Frontal cortex (tissue), 3 donors: ENCODE measurements at regions not wholly inside any gene's neighbourhood (a gene's known extent, or its start where the extent isn't known, plus 50 kb on each side); places are given as distances from the start of the nearest gene placed in this dataset.

ENCODE experiments used
- DNase-seq, 2 donors: peaks; one replicate each; pipeline ENCODE4 v3.0.0; 2012; ENCODE audit warnings: low spot score in 2 of 2
- FAIRE-seq: peaks from 2 replicates; lab custom pipeline; 2012; peaks lifted over from hg19 to GRCh38; lab: Jason Lieb, UNC
- donor health status: control.
- donor health status: control.
- donor health status: control.

GRCh38 chr18:39753178-39753577 is 2187.6 kb upstream of the CELF4 start:
- no peak for FAIRE-seq
- no peak for DNase-seq

- DNase-seq (no peak), FAIRE-seq (no peak)
Observed at GRCh38 chr18:39752351-39752750, 2186.8 kb upstream of the CELF4 start.

DNA sequence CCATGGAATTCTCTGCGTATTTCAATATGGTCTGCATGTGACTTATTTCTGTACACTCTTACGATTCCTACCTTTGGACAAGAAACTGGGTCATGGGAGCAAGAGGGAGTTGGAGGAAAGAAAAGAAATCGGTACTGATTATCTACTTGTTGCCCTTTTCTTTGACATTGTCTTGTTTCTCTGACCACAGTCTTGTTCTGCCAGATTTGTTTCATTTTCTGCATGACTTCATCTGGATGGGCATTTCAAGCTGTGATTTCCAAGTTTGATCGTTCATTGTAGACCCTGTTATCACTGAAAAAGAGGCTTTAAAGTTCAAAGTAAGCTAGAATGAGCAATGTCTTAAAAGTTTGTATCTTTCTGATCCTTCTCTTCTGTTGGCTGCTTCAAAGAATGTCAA is 2186.3 kb upstream of the CELF4 start:
- DNase-seq (no peak), FAIRE-seq (no peak)

DNA sequence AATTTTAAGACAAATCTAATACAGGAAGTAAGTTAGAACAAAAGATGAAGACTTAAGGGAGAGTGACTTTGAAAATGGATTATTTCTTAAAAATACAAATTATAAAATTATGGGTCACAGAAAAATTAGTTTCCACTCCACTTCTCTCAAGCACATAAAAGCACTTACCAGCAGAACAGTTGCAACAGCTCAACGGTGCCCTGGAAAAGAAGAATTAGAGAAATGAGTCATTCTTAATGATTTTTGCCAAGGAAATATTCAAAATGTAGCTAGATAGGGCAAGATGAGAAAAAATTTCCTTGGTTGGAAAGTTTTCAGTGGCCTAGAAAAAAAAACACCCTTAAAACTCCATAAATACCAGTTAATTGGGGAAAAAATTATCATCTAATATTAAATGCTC is 2185.6 kb upstream of the CELF4 start:
- no peak for DNase-seq
- no peak for FAIRE-seq

DNA sequence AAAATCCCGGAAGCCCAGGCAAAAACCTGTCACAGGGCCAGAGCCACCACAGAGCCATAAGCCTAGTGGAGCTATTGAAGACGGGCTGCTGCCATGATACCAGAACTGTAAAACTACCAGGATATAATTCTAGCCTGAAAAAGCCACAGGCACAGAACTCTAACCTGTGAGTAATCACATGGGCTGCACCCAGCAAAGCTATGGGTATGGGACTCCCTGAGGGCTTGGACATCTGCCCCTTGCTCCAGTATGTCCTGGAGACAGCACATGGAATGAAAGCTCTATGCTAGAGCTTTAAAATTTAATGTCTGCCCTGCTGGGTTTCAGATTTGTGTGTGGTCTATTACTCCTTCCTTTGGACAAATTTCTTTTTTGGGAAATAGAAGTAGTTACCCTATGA is 2183.6 kb upstream of the CELF4 start:
- FAIRE-seq: no peak
- DNase-seq: no peak

DNA sequence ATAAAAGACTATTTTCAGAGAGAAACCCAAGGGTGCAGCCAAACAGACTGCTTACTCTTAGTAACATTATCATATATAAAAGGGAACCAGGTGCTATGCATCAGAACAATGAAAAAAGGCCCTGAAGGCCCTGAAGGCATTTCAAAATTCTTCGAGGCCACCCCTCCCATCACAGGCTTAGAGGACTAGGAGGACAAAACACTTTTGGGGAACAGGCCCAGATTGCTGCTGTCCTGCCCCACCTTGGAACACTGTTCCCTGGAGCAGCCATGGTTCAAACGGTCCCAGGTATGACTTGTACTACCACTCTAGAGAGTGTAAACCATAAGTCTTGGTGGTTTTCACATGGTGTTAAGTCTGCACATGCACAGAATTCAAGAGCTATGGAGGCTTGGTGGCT is 2183.1 kb upstream of the CELF4 start:
- FAIRE-seq: no peak
- DNase-seq: no peak

DNA sequence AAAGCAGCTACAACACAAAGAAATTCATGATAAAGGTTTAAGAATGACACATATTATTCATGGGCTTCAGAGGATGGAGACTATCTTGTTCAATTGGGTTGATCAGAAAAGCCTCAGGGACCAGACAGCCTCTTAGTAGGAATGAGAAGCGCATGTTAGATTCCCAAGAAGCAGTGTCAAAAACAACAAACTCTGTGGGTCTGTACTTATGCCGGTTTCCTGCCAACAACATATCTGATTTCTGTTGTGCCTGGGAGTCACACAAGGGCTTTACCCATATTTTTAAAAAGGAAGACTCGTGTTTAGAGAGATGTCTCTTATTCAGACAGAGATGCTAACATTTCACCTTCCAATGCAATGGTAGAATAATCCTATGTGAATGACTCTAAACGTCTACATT is 2180.6 kb upstream of the CELF4 start:
- DNase-seq (no peak), FAIRE-seq (no peak)

GRCh38 chr18:39743463-39743862 is 2177.9 kb upstream of the CELF4 start:
- DNase-seq: no peak
- peak; percentile 76 for FAIRE-seq

DNA sequence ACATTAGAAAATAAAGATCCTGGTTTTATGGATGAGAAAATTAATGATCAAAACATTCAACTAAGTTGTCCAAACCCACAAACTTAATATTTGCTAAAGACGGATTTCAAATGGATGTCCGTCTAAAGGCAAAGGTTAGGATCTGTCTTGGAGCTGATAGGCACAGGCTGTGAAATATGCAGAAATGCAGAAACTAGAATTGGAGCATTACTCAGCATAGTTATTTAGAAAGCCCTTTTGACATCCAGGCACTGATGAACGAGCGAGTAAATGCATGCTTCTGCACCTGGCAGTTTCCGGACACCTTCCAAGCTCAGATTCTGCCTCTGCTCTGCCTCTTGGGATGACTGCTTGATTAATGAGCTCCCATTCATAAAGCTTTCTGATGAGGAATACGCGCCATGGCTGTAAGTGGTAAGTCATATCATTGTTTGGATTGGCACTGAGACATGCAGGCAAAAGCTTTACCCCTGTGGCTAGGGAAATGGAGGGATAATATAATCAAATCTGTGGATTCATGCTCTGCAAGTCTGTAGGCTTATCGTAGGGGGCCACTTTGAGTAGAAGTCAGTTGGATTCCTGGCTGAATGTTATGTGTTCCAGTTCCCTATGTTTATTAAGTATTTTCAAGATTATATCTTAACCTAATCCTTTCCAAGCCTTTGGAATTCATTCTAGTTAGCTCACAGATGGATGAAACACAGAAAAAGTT is 2176.3 kb upstream of the CELF4 start:
- no peak for DNase-seq
- no peak for FAIRE-seq

GRCh38 chr18:39737869-39738268 is 2172.3 kb upstream of the CELF4 start:
- DNase-seq: no peak
- no peak for FAIRE-seq

GRCh38 chr18:39732918-39733317 is 2167.3 kb upstream of the CELF4 start:
- DNase-seq: no peak
- FAIRE-seq: no peak

- no peak for DNase-seq
Observed at GRCh38 chr18:39730606-39731005, 2165.0 kb upstream of the CELF4 start.

GRCh38 chr18:39724652-39725051 is 2159.1 kb upstream of the CELF4 start:
- FAIRE-seq (no peak), DNase-seq (no peak)

More at GRCh38 chr18:39730606-39731005, 2165.0 kb upstream of the CELF4 start:
- FAIRE-seq: no peak

GRCh38 chr18:39721712-39722111 is 2156.1 kb upstream of the CELF4 start:
- DNase-seq: no peak
- no peak for FAIRE-seq

DNA sequence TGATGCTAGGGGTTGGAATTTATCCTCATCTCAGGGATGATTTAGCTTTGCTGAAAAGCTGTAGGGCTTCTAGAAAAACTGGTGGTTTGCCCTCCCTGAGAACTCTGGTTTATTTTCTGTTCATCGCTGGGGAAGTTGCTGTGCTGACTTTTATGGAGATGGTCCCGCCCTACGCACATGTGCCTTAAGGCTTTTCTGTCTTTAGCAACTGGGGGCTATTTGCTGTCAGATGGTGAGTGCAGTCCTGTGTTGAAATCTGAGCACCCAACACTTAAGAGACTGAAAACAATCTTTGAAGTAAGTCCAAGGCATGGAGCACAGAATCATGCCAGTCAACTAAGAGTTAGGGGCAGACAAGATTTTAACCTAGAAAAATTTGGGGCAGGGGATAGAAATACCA is 2148.4 kb upstream of the CELF4 start:
- FAIRE-seq (no peak), DNase-seq (no peak)

- DNase-seq: no peak
- no peak for FAIRE-seq
Observed at GRCh38 chr18:39711701-39712100, 2146.1 kb upstream of the CELF4 start.

GRCh38 chr18:39705362-39705761 is 2139.8 kb upstream of the CELF4 start:
- no peak for DNase-seq
- no peak for FAIRE-seq

DNA sequence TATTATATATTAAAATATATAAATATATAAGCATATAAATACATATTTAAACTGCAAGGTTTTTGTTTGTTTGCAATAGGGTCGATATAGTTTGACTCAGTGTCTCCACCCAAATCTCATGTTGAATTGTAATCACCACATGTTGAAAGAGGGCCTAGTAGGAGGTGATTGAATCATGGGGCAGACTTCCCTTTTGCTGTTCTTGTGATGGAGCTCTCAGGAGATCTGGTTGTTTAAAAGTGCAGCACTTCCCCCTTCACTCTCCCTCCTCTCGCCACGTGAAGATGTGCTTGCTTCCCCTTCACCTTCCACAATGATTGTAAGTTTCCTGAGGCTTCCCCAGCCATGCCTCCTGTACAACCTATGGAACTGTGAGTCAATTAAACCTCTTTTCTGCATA is 2137.3 kb upstream of the CELF4 start:
- FAIRE-seq (no peak), DNase-seq (no peak)

DNA sequence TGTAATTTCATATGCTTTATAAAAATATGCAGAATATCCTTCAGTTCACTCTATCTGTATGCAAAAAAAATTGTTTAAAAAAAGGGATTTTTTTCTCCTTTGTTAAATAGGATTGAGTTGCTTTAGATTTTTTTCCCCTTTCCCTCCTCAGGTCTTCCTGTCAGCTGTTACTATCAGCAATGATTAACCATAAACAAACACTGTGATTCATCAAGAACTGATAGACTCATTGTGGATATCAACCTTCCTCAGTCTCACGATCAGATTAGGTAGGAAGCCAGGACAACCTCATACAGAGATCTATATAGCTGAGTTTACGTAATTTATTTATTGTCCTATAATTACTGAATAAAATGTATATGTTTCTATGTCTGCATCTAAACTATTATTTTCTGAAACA is 2136.2 kb upstream of the CELF4 start:
- DNase-seq (no peak), FAIRE-seq (no peak)

DNA sequence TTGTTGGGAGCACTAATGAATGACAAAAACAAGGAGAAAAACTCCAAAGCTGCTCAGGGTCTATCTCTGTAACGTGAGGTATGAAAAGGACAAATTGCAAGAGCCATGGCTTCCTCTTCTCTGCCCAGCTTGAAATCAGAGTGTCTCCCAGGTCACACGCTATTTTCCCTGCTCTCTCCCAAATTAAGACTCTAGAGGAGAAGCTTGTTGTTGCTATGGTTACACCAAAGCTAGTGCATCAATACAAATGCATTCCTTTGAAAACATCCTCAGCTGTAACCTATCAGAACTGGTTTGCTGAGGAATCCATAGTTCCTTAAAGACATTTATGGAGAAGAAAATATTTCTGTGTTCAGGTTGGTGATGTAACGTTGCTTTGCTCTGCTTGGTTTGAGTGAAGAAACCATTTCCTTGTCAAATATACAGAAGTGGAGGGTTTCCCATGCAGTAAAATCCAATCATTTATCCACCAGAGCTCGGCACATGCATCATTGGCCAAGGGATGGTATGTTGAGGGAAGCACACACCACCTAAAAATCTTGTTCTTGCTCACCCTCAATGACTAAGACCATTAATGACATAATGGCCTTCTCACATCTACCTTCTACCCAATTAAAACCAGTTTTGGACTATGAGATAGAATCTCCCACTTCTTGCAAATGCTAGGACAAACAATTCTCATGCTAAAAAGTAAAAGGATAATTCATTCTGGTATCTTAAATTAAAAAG is 2135.6 kb upstream of the CELF4 start:
- DNase-seq (no peak), FAIRE-seq (no peak)

DNA sequence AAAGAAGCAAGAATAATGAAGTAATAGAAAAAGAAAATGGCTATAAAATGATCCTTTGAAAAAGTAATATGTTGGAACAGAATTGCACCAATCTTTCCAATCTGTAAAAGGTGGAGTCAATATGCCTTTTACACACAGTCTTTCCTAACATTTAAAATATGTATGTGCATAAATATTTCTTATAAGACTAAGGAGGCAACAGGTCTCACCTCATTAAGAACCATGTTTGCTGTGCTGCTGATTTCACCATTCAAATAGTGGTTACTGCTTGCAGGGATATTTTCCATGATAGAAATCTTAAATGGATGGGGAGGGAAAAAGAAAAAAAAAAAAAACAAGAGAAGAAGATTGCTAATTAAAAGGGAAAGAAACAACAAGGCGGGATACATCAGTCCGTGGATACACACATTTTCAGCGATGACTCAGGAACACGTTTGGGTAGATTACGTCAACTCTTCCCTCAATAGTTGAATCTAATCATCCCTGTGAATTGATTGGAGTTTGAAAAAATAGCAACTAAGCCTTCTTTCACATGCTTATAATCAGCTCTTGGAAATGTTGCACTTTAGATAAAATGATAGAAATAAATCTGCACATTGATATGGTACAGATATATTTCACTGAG is 2133.9 kb upstream of the CELF4 start:
- FAIRE-seq (no peak), DNase-seq (no peak)
